H1 (cell line): ENCODE measurements at regions not wholly inside any gene's neighbourhood (a gene's known extent, or its start where the extent isn't known, plus 50 kb on each side); places are given as distances from the start of the nearest gene placed in this dataset.

Experiments used
- CTCF ChIA-PET: fragments of 300-600 bp; sonication (Branson Sonifier 250); formaldehyde crosslinking; loops from one replicate; lab custom pipeline; 2021; ENCODE audit not compliant: partially characterized antibody; lab: Charles Lee
- POLR2A ChIA-PET: fragments of 300-600 bp; sonication (Branson Sonifier 250); formaldehyde crosslinking; loops from one replicate; lab custom pipeline; 2021; ENCODE audit warnings: inconsistent platforms; ENCODE audit not compliant: partially characterized antibody; lab: Charles Lee
- DNase-seq, 2 experiments: peaks; one replicate each; pipeline versions ENCODE4 v3.0.0 to v3.0.0-alpha.2; 2010 to 2022; ENCODE audit warnings: low spot score in 2 of 2, low read depth in 1 of 2, mixed read lengths in 1 of 2
- FAIRE-seq: peaks from 2 replicates; lab custom pipeline; 2011; peaks lifted over from hg19 to GRCh38; lab: Jason Lieb, UNC
- H2AFZ ChIP-seq: 2 replicates; pipeline ENCODE4 v1.8.1; 2012; ENCODE audit warnings: low read length, inconsistent platforms
- H2AK5ac ChIP-seq: 2 replicates; pipeline ENCODE4 v1.6.1; 2013; ENCODE audit warnings: low read depth, low read length
- H2BK120ac ChIP-seq: replicated peaks from 2 replicates; pipeline ENCODE3; 2013; ENCODE audit warnings: low read depth, low read length, inconsistent platforms
- H2BK12ac ChIP-seq: 2 replicates; pipeline ENCODE4 v1.6.1; 2013; ENCODE audit warnings: low read depth, low read length
- H2BK15ac ChIP-seq: 2 replicates; pipeline ENCODE4 v1.6.1; 2013; ENCODE audit warnings: low read length
- H2BK20ac ChIP-seq: 2 replicates; pipeline ENCODE4 v1.6.1; 2013; ENCODE audit warnings: low read length
- H2BK5ac ChIP-seq: 2 replicates; pipeline ENCODE4 v1.6.1; 2013; ENCODE audit warnings: low read depth, low read length
- H3K14ac ChIP-seq: 2 replicates; pipeline ENCODE4 v1.6.1; 2013; ENCODE audit warnings: inconsistent platforms; ENCODE audit not compliant: insufficient read length
- H3K18ac ChIP-seq: 2 replicates; pipeline ENCODE4 v1.6.1; 2013; ENCODE audit warnings: low read length; ENCODE audit errors: extremely low read depth
- H3K23ac ChIP-seq: 2 replicates; pipeline ENCODE4 v1.6.1; 2013; ENCODE audit warnings: inconsistent platforms; ENCODE audit not compliant: insufficient read length
- H3K23me2 ChIP-seq: 2 replicates; pipeline ENCODE4 v1.6.1; 2013; ENCODE audit warnings: low read depth, low read length
- H3K27ac ChIP-seq: 2 replicates; pipeline ENCODE4 v1.6.1; 2011; ENCODE audit warnings: low read depth, low read length, inconsistent platforms
- H3K27me3 ChIP-seq, 4 experiments: replicated peaks in 1 of 4; 1 replicate in 1 of 4; 2 replicates in 3 of 4; pipeline versions ENCODE4 v1.6.1 to v1.8.1; 2011 to 2013; ENCODE audit warnings: low read length in 3 of 4, mild to moderate bottlenecking in 3 of 4, inconsistent platforms in 2 of 4, mixed read lengths in 2 of 4, moderate library complexity in 1 of 4; ENCODE audit not compliant: control insufficient read depth in 3 of 4, insufficient read depth in 3 of 4; ENCODE audit errors: extremely low read depth in 1 of 4
- H3K36me3 ChIP-seq, 4 experiments: 2 replicates each; pipeline versions ENCODE4 v1.6.1 to v1.8.1; 2011 to 2013; ENCODE audit warnings: mild to moderate bottlenecking in 4 of 4, low read length in 3 of 4, moderate library complexity in 2 of 4, control low read depth in 1 of 4, inconsistent platforms in 1 of 4; ENCODE audit not compliant: insufficient read depth in 4 of 4, control insufficient read depth in 2 of 4
- H3K4ac ChIP-seq: replicated peaks from 2 replicates; pipeline ENCODE3; 2013; ENCODE audit warnings: low read length, low read depth, mixed read lengths, inconsistent platforms; ENCODE audit not compliant: insufficient read length
- H3K4me1 ChIP-seq, 4 experiments: replicated peaks in 1 of 4; 1 replicate in 1 of 4; 2 replicates in 3 of 4; pipeline versions ENCODE4 v1.6.1 to v1.8.1; 2011 to 2013; ENCODE audit warnings: low read length in 3 of 4, inconsistent platforms in 2 of 4, mixed read lengths in 1 of 4; ENCODE audit not compliant: insufficient read depth in 4 of 4, control insufficient read depth in 3 of 4
- H3K4me2 ChIP-seq, 2 experiments: 2 replicates each; pipeline versions ENCODE4 v1.6.1 to v1.8.1; 2011 to 2013; ENCODE audit warnings: low read depth in 2 of 2, low read length in 2 of 2, control low read depth in 1 of 2, inconsistent platforms in 1 of 2, mild to moderate bottlenecking in 1 of 2; ENCODE audit not compliant: insufficient read depth in 1 of 2
- H3K4me3 ChIP-seq, 4 experiments: fragments of 200-600, 300-600 bp in 1 of 4; sonication (generic), shearing (Covaris generic), sonication (Bioruptor Twin) in 1 of 4; 2 replicates each; pipeline versions ENCODE4 v1.5.1 to v1.8.1; 2011 to 2016; ENCODE audit warnings: low read length in 4 of 4, low read depth in 3 of 4, control low read depth in 2 of 4, inconsistent platforms in 2 of 4, mild to moderate bottlenecking in 2 of 4, mixed read lengths in 1 of 4, moderate library complexity in 1 of 4; ENCODE audit not compliant: insufficient read depth in 2 of 4; ENCODE audit errors: extremely low read depth in 1 of 4
- H3K56ac ChIP-seq: replicated peaks from 2 replicates; pipeline ENCODE3; 2013; ENCODE audit warnings: low read depth, mild to moderate bottlenecking, mixed read lengths, low read length, inconsistent platforms; ENCODE audit not compliant: insufficient read length
- H3K79me1 ChIP-seq: 2 replicates; pipeline ENCODE4 v1.6.1; 2013; ENCODE audit warnings: low read depth, low read length, control low read depth
- H3K79me2 ChIP-seq, 2 experiments: 2 replicates each; pipeline versions ENCODE4 v1.6.1 to v1.8.1; 2012 to 2013; ENCODE audit warnings: low read length in 2 of 2, mild to moderate bottlenecking in 2 of 2, inconsistent platforms in 1 of 2; ENCODE audit not compliant: insufficient read depth in 2 of 2, control insufficient read depth in 1 of 2
- H3K9ac ChIP-seq, 4 experiments: replicated peaks in 1 of 4; 1 replicate in 1 of 4; 2 replicates in 3 of 4; pipeline versions ENCODE4 v1.6.1 to v1.8.1; 2011 to 2013; ENCODE audit warnings: low read depth in 3 of 4, low read length in 3 of 4, control low read depth in 2 of 4, mild to moderate bottlenecking in 2 of 4, moderate library complexity in 2 of 4, inconsistent platforms in 1 of 4; ENCODE audit errors: extremely low read depth in 1 of 4
- H3K9me3 ChIP-seq, 2 experiments: 2 replicates each; pipeline versions ENCODE4 v1.6.1 to v1.8.1; 2012 to 2013; ENCODE audit warnings: mild to moderate bottlenecking in 2 of 2, moderate library complexity in 2 of 2, control low read depth in 1 of 2, inconsistent platforms in 1 of 2, low read depth in 1 of 2, low read length in 1 of 2, mixed read lengths in 1 of 2; ENCODE audit not compliant: insufficient read depth in 2 of 2
- H4K20me1 ChIP-seq, 2 experiments: replicated peaks in 1 of 2; 2 replicates each; pipeline versions ENCODE3 to v1.8.1; 2011 to 2013; ENCODE audit warnings: inconsistent platforms in 2 of 2, low read length in 2 of 2, mild to moderate bottlenecking in 1 of 2; ENCODE audit not compliant: insufficient read depth in 2 of 2, control insufficient read depth in 1 of 2
- H4K5ac ChIP-seq: 2 replicates; pipeline ENCODE4 v1.6.1; 2013; ENCODE audit warnings: low read length, low read depth, mixed read lengths, inconsistent platforms; ENCODE audit not compliant: insufficient read length
- H4K8ac ChIP-seq: 2 replicates; pipeline ENCODE4 v1.8.0; 2013; ENCODE audit warnings: mild to moderate bottlenecking, moderate library complexity, low read length, inconsistent platforms; ENCODE audit not compliant: insufficient read depth; ENCODE audit errors: extremely low read depth
- H4K91ac ChIP-seq: replicated peaks from 2 replicates; pipeline ENCODE3; 2013; ENCODE audit warnings: low read length, mixed read lengths, inconsistent platforms; ENCODE audit not compliant: insufficient read length
- BRCA1 ChIP-seq: IDR thresholded peaks from 2 replicates; pipeline ENCODE4 v1.6.1; 2012; ENCODE audit warnings: low read depth, low read length, improper control_type of control experiment
- CEBPB ChIP-seq: IDR thresholded peaks from 2 replicates; pipeline ENCODE4 v1.6.1; 2012; ENCODE audit warnings: low read depth, low read length
- PHF8 ChIP-seq: fragments of 200-600 bp; sonication (generic); conservative IDR thresholded peaks from 2 replicates; pipeline ENCODE4 v1.7.1; 2012; ENCODE audit warnings: low read depth, mild to moderate bottlenecking, inconsistent platforms, low read length, moderate library complexity
- POLR2AphosphoS5 ChIP-seq: IDR thresholded peaks from 2 replicates; pipeline ENCODE4 v1.6.1; 2011; ENCODE audit warnings: low read depth, low read length
- TAF7 ChIP-seq: optimal IDR thresholded peaks from 2 replicates; pipeline ENCODE3; 2011; ENCODE audit warnings: low read depth, mild to moderate bottlenecking, inconsistent platforms, low read length, moderate library complexity, borderline replicate concordance
- USF2 ChIP-seq: IDR thresholded peaks from 2 replicates; pipeline ENCODE4 v1.6.1; 2011; ENCODE audit warnings: low read length, improper control_type of control experiment

- CTCF ChIA-PET: no interaction called here
- Histone ChIP-seq H3K36me3 (no peaks in the 10 kb centered on the region), H3K56ac (no peak overlapping the region), H4K91ac (no peak overlapping the region), H2AK5ac (no peak overlapping the region), H3K9me3 (no peaks in the 10 kb centered on the region; a peak in 1 of 4 replicates), H4K8ac (no peak overlapping the region), H3K14ac (no peak overlapping the region), H2BK12ac (no peak overlapping the region), H2AFZ (no peak overlapping the region), H4K5ac (no peak overlapping the region), H2BK5ac (no peak overlapping the region), H3K27ac (no peak overlapping the region), H3K4me1 (peaks cover 0 to 3% (median 1%) of the 10 kb centered on the region in 4 experiments; a peak in 2 of 7 replicates), H3K79me2 (no peaks in the 10 kb centered on the region), H3K18ac (no peak overlapping the region), H2BK15ac (no peak overlapping the region), H3K4me3 (no peak overlapping the region), H3K23ac (no peak overlapping the region), H3K27me3 (no peaks in the 10 kb centered on the region), H2BK120ac (no peak overlapping the region), H4K20me1 (no peaks in the 10 kb centered on the region), H3K23me2 (no peaks in the 10 kb centered on the region), H3K79me1 (no peaks in the 10 kb centered on the region), H3K4ac (no peak overlapping the region), H2BK20ac (no peak overlapping the region), H3K9ac (no peak overlapping the region), H3K4me2 (no peak overlapping the region)
- DNase-seq: no peak
- POLR2A ChIA-PET: no interaction called here
- no peak for FAIRE-seq
- no peak for TF ChIP-seq PHF8
- no peak for TF ChIP-seq POLR2AphosphoS5
- no peak for TF ChIP-seq CEBPB
- no peak for TF ChIP-seq USF2
- no peak for TF ChIP-seq TAF7
- no peak for TF ChIP-seq BRCA1
- TF ChIP-seq, all 59 proteins: peak for 0
Observed at GRCh38 chr7:109955986-109956385, 1134.9 kb upstream of the LRRN3 start.
